Thyroid gland (tissue), 4 donors: ENCODE measurements at regions not wholly inside any gene's neighbourhood (a gene's known extent, or its start where the extent isn't known, plus 50 kb on each side); places are given as distances from the start of the nearest gene placed in this dataset.

Source experiments
- POLR2A ChIP-seq, 2 donors: fragments of 450-650 bp; IDR thresholded peaks; one replicate each; pipeline ENCODE4 v1.6.1; 2017; ENCODE audit warnings: antibody characterized with exemption in 2 of 2, mild to moderate bottlenecking in 2 of 2, moderate library complexity in 1 of 2
- TF ChIP-seq, protein P1 (sequence below), 6 experiments: fragments of 200-600 bp in 3 of 6; fragments of 450-650 bp in 3 of 6; sonication (generic) in 3 of 6; IDR thresholded peaks; one replicate each; pipeline ENCODE4 v1.5.1; 2016 to 2019; ENCODE audit warnings: antibody characterized with exemption in 6 of 6, mild to moderate bottlenecking in 2 of 6, inconsistent platforms in 1 of 6, moderate library complexity in 1 of 6

DNA sequence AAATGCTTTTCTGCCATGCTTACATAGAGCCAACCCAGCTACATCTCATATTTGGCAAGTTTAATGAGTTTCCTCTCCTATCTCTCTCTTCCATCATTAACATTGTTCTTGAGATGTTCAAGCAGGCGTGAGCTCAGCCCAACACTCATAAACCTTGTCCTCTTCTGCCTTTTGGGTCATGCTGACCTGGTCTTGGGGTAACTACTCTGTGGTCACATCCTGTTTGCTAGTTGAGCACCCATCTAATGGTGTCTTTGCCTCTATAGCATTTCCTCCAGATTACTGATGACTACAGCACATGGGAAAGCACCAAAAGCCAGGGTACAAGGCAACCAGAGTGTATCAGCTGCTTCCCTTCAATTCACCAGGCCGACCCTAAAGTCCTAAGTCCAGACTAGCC lies 366.9 kb upstream of the HNRNPA3 start:
- no peak for TF ChIP-seq POLR2A (IDR thresholded peaks at IDR 0.05)
- TF ChIP-seq, protein P1, sequence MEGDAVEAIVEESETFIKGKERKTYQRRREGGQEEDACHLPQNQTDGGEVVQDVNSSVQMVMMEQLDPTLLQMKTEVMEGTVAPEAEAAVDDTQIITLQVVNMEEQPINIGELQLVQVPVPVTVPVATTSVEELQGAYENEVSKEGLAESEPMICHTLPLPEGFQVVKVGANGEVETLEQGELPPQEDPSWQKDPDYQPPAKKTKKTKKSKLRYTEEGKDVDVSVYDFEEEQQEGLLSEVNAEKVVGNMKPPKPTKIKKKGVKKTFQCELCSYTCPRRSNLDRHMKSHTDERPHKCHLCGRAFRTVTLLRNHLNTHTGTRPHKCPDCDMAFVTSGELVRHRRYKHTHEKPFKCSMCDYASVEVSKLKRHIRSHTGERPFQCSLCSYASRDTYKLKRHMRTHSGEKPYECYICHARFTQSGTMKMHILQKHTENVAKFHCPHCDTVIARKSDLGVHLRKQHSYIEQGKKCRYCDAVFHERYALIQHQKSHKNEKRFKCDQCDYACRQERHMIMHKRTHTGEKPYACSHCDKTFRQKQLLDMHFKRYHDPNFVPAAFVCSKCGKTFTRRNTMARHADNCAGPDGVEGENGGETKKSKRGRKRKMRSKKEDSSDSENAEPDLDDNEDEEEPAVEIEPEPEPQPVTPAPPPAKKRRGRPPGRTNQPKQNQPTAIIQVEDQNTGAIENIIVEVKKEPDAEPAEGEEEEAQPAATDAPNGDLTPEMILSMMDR (IDR thresholded peaks at IDR 0.05) = no peak
